GM21447 (cell line): ENCODE measurements at regions not wholly inside any gene's neighbourhood (a gene's known extent, or its start where the extent isn't known, plus 50 kb on each side); places are given as distances from the start of the nearest gene placed in this dataset.
"Not testable (repeated sequence)": the region's sequence is repeated elsewhere in the genome, so short reads cannot be mapped to it uniquely, and the experiment has no call there.

Experiments
- ATAC-seq: cut with Tn5 transposase; IDR thresholded peaks from one replicate; pipeline ENCODE4 v1.9.1; 2021; ENCODE audit not compliant: unreplicated experiment

DNA sequence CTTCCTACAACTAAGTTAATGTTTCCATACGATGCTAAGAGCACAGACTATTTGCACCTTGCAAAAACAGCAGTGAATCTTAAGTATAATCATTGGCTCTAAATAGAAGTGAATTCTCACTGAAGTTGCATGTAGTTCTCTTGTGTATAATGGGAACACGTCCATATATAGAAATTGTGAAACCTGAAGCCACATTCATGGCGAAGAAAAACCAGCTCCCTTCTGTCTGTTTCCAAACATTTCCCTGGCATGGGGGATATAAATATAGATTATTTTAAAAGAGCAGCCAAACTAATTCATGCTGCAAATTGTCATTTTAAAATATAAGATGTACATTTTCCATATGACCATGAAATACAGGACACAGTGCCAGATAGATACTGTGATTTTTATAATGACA is 71.1 kb downstream of the TRAM1L1 start:
- no peak for ATAC-seq

GRCh38 chr4:117010671-117011070 is 74.7 kb downstream of the TRAM1L1 start:
- ATAC-seq, result no peak

DNA sequence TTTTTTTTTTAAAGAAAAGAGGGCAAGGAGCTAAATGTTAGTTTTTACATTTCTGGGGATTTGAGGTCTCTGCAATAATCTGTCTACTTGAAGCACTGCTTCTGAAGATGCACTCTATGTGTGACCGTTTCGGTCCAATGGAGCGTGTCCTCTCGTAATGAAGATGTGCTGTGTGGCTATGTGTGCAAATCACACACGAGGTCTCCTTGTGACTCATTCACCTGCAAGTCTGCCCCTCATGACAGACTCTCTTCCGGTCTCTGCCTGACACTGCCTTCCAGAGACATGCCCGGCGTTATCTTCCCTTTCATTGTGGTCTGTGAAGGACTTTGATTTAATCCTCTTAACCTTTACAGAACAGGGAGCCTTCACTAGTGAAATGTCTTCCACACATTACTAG is 84.3 kb downstream of the TRAM1L1 start:
- ATAC-seq, result no peak

GRCh38 chr4:116982656-116983055 is 102.7 kb downstream of the TRAM1L1 start:
- no peak for ATAC-seq

- ATAC-seq, result not testable (repeated sequence)
These were observed 104.9 kb downstream of the TRAM1L1 start for GRCh38 chr4:116980436-116980835.

GRCh38 chr4:116959045-116959444 is 126.3 kb downstream of the TRAM1L1 start:
- ATAC-seq, result no peak

- no peak for ATAC-seq
These were observed 131.4 kb downstream of the TRAM1L1 start for GRCh38 chr4:116953947-116954346.

- no peak for ATAC-seq
These were observed 132.7 kb downstream of the TRAM1L1 start for GRCh38 chr4:116952530-116953136.

DNA sequence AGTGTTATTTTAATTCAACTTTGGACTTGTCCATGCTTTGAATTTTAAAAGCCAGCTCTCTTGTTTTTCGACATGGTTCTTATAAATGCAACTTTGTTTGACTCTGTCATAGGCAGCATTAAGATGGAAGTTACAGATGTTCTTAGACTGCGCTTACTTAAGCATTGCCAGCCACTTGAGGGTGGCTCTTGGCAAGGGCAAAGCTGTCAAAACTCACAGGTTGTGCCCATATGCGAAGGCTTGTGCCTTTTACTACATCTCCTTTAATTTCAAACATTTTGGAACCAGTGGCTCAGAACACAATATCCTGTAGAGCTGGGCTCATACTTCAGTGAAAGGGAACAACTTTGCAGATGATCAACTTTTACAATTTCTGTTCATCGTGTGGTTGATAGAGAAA is 135.5 kb downstream of the TRAM1L1 start:
- no peak for ATAC-seq

DNA sequence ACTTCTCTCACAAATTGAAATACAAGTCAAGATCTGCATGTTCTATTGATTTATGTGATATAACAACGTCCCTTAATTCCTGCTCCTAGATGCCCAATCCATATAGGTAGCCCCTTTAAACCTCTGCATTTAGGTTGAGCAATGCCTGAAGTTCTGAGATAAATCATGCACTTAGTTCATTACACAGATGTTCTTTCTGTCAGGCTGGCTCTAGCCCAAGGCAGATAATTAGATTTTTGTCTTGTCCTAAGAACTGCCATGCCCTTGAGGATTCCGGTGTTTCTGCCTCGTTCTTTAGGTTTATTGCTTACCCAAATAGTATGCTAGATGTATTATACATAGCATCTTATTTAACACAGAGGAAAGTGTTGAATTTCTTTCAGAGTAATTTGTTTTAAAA is 143.1 kb downstream of the TRAM1L1 start:
- no peak for ATAC-seq

- ATAC-seq, result no peak
These were observed 155.0 kb downstream of the TRAM1L1 start for GRCh38 chr4:116930329-116930728.

DNA sequence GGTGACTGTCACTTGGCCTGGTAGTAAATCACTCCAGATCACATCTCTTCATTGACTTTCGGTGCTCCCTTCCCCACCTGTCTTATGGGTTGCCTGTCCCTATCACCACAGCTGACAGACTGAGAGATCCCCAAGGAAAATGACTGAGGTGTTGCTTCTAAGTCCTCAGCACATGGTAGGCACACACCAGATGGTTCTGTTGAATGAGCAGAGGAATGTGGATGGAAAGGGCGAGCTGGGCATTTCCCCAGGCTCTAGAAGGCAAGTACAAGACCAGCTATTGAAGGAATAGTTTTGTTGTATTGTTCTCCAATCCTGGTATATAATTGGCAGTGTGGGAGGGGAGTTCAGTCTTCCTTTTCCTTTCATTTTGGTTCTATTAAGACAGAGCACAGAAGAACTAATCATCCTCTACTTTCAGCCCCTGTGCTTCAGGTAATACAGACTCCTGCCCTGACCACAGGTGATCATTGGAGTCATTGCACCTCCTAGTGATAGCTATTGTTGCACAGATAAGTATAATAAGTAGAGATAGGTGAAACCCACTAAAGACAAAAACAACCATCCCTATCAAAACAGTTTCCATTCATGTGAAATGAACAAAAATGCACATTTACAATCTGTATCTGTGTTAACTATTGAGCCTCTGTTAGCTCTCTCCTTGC is 158.6 kb downstream of the TRAM1L1 start:
- ATAC-seq, result no peak

- ATAC-seq, result no peak
These were observed 159.4 kb downstream of the TRAM1L1 start for GRCh38 chr4:116925900-116926457.

GRCh38 chr4:116923389-116923788 is 162.0 kb downstream of the TRAM1L1 start:
- no peak for ATAC-seq

DNA sequence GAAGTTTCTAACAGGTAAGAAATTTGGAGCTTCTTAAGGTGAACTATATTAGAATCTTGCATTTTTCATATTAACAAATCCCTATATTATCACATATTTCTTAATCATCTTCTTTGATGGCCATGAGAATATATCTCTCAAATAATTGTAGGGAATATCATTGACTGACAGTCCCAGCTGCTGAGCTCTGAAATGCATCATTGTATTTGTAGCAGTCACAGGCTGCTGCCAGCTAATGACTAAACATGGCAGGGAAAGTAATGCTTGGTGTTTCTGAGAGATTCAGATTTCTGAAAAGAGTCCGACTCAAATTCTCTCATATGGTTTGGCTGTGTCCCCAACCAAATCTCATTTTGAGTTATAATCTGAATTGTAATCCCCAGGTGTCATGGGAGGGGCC is 171.9 kb downstream of the TRAM1L1 start:
- no peak for ATAC-seq

GRCh38 chr4:116906758-116907157 is 178.6 kb downstream of the TRAM1L1 start:
- no peak for ATAC-seq

DNA sequence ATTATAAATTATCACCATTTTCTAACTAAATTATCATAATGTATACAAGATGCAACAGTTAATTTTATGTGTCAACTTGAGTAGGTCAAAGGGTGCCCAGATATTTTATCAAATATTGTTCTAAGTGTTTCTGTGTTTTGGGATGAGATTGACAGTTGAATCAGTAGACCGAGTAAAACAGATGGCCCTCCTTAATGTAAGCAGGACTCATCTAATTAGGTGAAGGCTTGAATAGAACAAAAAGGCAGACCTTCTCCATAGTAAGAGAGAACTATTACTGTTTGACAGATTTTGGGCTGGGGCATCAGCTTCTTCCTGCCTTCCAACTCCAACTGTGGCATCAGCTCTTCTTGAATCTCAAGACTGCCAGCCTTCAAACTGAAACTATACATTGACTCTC is 185.8 kb downstream of the TRAM1L1 start:
- ATAC-seq, result no peak

- ATAC-seq, result no peak
These were observed 199.8 kb downstream of the TRAM1L1 start for GRCh38 chr4:116885579-116885978.

DNA sequence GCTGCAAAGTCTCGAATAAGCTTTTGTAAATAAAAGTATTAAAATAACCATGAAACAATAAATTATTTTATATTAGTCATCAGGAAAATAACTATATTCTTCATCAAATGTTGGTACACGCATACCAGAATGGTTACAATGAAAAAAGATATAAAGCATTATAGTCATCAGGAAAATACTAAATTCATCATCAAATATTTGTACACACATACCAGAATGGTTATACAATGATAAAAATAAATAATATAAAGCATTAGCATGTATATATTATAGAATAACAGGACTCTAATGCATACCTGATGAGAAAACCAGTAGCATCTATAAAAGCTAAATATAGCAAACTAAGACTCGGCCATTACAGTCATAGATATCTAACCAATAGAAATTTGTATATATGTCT is 202.9 kb downstream of the TRAM1L1 start:
- ATAC-seq, result no peak

DNA sequence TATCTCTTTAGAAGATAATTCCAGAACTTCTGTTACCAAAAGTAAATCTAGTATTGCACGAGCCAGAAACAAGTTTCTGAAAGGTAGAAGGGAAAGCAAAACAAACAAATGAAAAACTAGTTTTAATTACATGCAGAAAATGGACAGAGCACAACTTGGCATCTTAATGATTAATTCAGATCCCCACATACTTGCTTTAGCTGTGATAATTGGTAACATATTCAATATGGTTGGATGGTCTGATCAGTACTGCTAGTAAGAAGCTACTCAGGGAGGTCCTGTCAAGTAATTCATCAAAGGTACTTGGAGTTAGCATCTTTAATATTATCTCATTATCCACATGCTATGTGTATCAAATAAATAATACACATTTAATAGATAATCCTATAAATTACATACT is 204.3 kb downstream of the TRAM1L1 start:
- ATAC-seq, result no peak

DNA sequence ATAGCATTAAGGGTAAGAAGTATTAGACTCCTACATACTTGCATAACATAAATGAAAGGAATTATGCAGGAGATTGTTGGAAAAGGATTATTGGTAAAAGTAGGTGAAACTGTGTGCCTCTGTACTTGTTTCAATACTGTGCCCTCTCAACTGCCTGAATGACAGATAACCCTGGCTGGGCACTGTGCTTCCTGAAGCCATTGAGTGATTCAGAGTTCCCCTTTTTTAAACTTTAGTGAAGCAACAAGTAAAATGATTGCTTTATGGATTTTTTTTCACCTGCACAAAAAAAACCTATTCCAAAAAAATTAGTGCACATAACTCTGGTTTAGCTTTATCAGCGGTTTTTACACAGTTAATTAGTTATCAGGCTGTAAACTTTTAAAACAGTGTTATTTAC is 204.8 kb downstream of the TRAM1L1 start:
- ATAC-seq, result no peak

- ATAC-seq, result no peak
These were observed 207.1 kb downstream of the TRAM1L1 start for GRCh38 chr4:116878280-116878679.

DNA sequence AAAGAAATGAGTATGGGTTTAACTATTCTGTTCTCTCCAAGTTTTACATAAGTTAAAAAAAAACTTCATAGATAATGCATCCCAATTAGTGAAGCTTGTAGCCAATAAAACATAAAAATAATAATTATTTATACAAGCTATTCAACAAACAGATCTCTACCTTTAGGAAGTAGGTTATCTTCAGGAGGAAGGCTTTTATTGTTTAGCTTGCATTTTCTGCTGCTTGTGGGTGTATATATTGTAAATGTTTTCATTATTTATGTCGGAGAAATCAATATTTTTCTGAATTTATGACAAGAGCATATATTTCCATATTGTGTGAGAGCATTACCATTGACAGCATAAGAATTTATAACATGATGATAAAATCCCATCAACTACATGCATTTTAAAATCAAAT is 208.3 kb downstream of the TRAM1L1 start:
- no peak for ATAC-seq
